ENCODE measurements at regions not wholly inside any gene's neighbourhood (a gene's known extent, or its start where the extent isn't known, plus 50 kb on each side); places are given as distances from the start of the nearest gene placed in this dataset.

DNA sequence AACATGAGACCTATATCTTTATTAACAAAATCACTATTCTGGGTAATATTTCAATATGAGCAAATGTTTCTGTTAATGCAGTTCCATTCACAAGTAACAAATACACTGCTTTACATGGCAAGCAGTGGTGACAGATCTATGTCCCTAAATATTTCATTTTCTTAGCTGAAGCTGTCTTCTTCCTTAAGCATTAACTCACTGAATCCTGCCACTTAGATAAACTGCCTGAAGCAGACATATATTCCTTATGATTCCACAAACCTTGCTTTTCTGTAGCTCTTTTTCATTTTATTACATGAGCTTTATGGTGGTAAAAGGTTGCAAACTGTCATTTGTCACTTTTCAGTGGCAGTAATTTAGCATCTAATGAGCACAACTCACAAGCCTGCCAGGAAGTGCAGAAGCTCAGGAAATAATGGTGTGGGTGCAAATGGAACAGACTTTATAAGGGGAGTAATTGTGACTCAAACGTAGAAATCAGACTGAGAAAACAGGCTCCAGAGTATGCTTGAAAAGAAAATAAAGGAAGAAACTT lies 217.2 kb downstream of the XPNPEP1 start:
- no peak overlapping the region for H3K4me3 Mint-ChIP-seq
- H3K27me3 Mint-ChIP-seq = no peaks in the 10 kb centered on the region
- no peaks in the 10 kb centered on the region for H3K4me1 Mint-ChIP-seq (ENCODE audit: unreplicated experiment)
- no peak for TF ChIP-seq CTCF (conservative IDR thresholded peaks at IDR 0.05)
- peaks cover 9% of the 10 kb centered on the region for H3K9me3 Mint-ChIP-seq
- no peak overlapping the region for H3K27ac Mint-ChIP-seq
- no peak for DNase-seq (ENCODE audit: extremely low spot score, unreplicated experiment)
- peaks cover 3% of the 10 kb centered on the region for H3K36me3 Mint-ChIP-seq

GRCh38 chr10:109701633-109702215 lies 221.6 kb downstream of the XPNPEP1 start:
- H3K4me3 Mint-ChIP-seq = no peak overlapping the region
- H3K27ac Mint-ChIP-seq = no peak overlapping the region
- no peak for TF ChIP-seq CTCF (conservative IDR thresholded peaks at IDR 0.05)
- peaks cover 7% of the 10 kb centered on the region for H3K4me1 Mint-ChIP-seq (ENCODE audit: unreplicated experiment)
- peaks cover 7% of the 10 kb centered on the region for H3K27me3 Mint-ChIP-seq
- no peaks in the 10 kb centered on the region for H3K9me3 Mint-ChIP-seq
- no peaks in the 10 kb centered on the region for H3K36me3 Mint-ChIP-seq
- no peak for DNase-seq (ENCODE audit: extremely low spot score, unreplicated experiment)

- no peak for DNase-seq (ENCODE audit: extremely low spot score, unreplicated experiment)
- Mint-ChIP-seq H3K27ac (no peak overlapping the region), H3K36me3 (no peaks in the 10 kb centered on the region), H3K4me3 (no peak overlapping the region), H3K27me3 (peaks cover 12% of the 10 kb centered on the region), H3K9me3 (no peaks in the 10 kb centered on the region), H3K4me1 (ENCODE audit: unreplicated experiment) (peaks cover 7% of the 10 kb centered on the region)
- no peak for TF ChIP-seq CTCF (conservative IDR thresholded peaks at IDR 0.05)
Observed at GRCh38 chr10:109698882-109699664, 224.2 kb downstream of the XPNPEP1 start.

DNA sequence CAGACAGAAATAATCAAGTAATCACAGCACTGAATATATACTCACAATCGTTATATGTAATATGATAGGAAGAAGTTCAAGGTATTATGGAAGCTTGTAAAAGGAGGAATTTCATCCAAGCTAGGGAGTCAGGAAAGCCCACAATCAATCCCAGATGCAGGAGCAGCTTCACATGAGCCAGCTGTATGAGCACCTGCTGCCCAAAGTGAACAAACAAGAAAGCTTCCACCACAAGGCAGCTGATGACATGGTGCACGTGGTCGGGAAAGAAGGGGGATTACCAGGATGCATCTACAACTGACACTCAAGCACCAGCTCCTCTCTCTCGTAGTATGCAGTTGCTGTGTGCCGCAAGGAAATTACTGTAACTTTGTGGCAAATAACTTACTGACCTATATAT lies 225.2 kb downstream of the XPNPEP1 start:
- H3K36me3 Mint-ChIP-seq = no peaks in the 10 kb centered on the region
- H3K4me1 Mint-ChIP-seq (ENCODE audit: unreplicated experiment) = peaks cover 7% of the 10 kb centered on the region
- no peak for TF ChIP-seq CTCF (conservative IDR thresholded peaks at IDR 0.05)
- no peak for DNase-seq (ENCODE audit: extremely low spot score, unreplicated experiment)
- H3K27me3 Mint-ChIP-seq = peaks cover 12% of the 10 kb centered on the region
- no peaks in the 10 kb centered on the region for H3K9me3 Mint-ChIP-seq
- H3K4me3 Mint-ChIP-seq = no peak overlapping the region
- no peak overlapping the region for H3K27ac Mint-ChIP-seq

DNA sequence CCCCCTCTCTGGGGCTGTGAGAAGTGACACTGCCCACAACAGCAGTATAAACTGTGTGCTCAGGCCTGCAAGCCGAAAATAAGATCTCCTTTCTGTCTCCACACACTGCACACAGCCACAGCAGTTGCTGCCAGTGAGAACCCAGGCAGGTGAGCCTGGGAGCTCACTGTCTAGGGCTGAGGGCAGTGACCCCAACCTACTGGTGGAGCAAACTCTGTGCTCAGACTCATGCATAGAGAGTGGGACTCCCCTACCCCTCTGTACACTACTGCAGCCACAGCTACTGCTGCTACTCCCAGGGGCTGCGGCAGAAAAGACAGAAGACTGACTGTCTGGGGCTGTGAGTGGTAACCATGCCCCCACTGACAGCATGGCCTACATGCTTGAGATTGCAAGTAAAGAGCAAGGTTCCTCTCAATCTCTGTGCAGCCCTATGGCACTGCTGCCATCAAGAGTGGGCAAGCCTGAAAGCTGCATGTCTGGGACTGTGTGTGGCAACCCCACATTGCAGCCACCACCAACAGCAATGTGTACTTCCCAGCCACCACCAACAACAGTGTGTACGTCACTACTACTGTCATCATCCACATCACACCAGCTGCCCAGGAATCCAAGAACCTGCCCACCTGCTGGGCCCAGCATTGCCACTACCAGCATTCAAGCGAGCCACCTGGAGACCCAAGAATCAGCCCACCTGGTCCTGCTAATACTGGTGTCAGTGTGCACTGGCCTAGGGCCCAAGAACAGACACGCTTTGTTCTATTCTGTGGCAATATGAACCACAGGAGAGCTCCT lies 226.1 kb downstream of the XPNPEP1 start:
- no peaks in the 10 kb centered on the region for H3K36me3 Mint-ChIP-seq
- peaks cover 12% of the 10 kb centered on the region for H3K27me3 Mint-ChIP-seq
- no peak for DNase-seq (ENCODE audit: extremely low spot score, unreplicated experiment)
- H3K4me1 Mint-ChIP-seq (ENCODE audit: unreplicated experiment) = peaks cover 7% of the 10 kb centered on the region
- H3K4me3 Mint-ChIP-seq = no peak overlapping the region
- no peaks in the 10 kb centered on the region for H3K9me3 Mint-ChIP-seq
- TF ChIP-seq CTCF (conservative IDR thresholded peaks at IDR 0.05) = no peak
- H3K27ac Mint-ChIP-seq = no peak overlapping the region

Data from type B pancreatic cell (in vitro differentiated cells).